ENCODE measurements at regions not wholly inside any gene's neighbourhood (a gene's known extent, or its start where the extent isn't known, plus 50 kb on each side); places are given as distances from the start of the nearest gene placed in this dataset.

- no peak for DNase-seq (ENCODE audit: low read depth)
Observed at GRCh38 chr7:69162326-69162725, 435.9 kb upstream of the AUTS2 start.

- DNase-seq (ENCODE audit: low read depth): no peak
Observed at GRCh38 chr7:69162931-69163670, 435.2 kb upstream of the AUTS2 start.

DNA sequence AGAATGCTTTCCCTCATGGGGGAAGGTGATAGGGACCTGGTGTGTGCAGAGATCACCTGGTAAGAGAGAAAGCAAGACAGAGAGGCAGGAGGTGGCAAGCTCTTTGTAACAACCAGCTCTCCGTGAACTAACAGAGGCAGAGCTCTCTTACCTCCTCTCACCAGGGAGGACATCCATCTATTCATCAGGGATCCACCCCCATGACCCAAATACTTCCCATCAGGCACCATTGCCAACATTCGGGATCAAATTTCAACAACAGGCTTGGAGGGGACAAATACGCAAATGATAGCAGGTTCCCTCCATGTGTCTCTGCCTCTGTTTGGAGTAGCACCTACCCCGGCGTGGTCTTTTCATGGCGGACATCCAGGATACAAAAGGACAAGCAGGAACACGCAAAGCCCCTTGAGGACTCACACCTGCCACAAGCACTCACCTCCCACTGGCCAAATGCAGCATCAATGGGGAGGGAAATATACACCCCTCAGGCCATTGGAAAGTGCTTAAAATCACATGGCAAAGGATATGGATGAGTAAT, 431.2 kb upstream of the AUTS2 start:
- no peak for DNase-seq (ENCODE audit: low read depth)

- no peak for DNase-seq (ENCODE audit: low read depth)
Observed at GRCh38 chr7:69169386-69169785, 428.9 kb upstream of the AUTS2 start.

GRCh38 chr7:69172357-69173077, 425.8 kb upstream of the AUTS2 start:
- DNase-seq (ENCODE audit: low read depth): no peak

- DNase-seq (ENCODE audit: low read depth): no peak
Observed at GRCh38 chr7:69173341-69173740, 424.9 kb upstream of the AUTS2 start.

DNA sequence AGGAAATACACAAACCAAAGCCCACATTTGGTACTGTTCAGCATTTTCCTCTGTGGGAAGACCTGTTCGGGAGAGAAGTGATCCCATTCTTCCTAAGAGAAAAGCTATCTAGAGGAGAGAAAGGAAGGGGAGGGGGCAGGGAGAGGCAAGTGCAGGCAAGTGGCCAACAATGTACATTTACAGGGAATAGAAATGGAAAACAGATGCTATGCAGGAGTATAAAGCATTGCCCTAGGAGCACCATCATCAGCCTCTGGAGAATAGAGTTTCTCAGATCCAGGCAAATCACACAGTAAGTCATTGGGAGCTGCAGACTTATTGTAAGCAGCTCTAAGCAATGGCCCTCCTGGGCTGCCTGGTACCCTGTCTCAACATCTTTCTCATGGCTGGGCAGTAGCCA, 424.4 kb upstream of the AUTS2 start:
- DNase-seq (ENCODE audit: low read depth): no peak

GRCh38 chr7:69176841-69177240, 421.4 kb upstream of the AUTS2 start:
- no peak for DNase-seq (ENCODE audit: low read depth)

DNA sequence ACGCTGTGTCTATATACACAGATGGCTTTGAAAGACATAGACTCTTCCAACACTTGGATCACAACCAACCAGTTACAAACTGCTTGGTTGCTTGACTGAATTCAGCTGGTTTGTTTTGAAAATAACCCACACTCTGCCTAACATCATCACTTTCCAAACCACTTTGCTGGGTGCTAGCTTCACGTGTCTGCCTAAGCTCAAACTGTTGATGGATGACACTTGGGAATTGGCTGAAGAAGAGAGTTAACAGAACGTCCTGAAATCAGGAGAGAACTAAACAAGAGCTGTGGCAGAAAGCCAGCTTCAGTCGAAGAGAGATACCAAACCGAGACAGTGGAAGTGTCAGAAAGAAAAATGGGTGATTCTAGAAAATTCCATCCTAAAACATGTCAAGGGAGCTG, 420.8 kb upstream of the AUTS2 start:
- DNase-seq (ENCODE audit: low read depth): no peak

DNA sequence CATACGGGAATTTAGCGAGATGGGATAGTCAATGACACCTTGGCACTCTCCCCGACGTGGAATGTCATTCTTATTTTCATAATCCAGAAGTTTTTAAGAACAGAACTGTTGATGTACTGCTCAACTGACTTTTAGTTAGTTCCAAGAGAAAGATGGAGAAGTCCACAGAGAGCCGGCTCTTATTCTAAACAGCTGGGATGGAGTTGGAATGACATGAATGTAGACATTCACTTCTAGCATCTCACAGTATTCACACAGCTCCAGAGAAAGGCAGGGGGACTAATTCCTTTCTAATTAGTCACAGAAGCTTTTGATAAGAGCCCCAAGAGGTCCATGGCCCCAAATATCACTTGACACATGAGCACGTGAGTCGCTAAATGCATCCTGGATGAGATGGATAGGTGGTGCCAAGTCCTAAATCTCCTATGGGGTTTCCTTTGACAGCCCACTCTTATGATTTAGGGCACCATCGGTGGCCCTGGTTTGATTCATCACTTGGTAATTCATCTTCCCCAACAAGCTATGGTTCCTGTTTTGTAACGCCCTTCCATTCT, 420.3 kb upstream of the AUTS2 start:
- DNase-seq (ENCODE audit: low read depth): no peak

GRCh38 chr7:69180662-69181061, 417.6 kb upstream of the AUTS2 start:
- DNase-seq (ENCODE audit: low read depth): no peak

DNA sequence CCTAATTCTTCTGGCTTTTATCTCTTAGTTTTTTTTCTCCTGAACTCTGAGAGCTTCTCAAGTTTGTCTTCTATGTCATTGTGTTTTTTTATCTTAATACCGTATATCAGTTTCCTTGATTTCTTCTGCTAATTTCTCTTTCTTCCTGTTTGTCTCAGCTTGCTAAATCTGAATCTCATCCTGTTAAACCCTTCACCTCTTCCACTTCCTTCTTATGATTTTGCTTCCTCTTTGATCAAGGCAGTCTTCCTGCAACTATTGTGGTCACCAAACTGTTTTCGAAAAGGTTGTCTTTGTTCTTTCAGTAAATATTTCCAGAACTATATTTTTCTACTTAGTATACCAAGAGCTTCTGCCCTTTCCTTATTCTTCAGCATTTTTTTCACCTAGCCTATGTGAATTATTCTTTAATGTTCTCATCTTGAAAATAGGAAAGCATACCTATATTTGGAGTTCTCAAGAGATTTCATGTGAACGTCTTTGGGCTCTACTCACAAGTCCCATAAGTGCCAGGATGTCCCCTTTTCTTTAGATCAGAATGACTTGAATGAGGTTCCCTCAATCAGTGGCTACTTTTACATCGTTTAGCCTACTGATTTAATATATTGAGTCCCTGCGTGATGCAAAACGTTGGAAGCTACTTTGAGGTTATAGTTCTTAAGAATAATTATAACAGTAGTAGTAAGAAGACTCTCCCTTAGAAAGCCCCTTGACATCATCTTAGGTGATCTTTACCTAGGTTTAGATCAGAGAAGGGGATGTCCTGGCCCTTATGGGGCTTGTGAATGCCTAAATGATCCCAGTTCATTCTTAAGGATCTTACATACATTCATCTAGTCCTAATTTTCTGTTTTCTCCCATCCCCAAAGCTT, 415.4 kb upstream of the AUTS2 start:
- DNase-seq (ENCODE audit: low read depth): no peak

- DNase-seq (ENCODE audit: low read depth): no peak
Observed at GRCh38 chr7:69184339-69184738, 413.9 kb upstream of the AUTS2 start.

DNA sequence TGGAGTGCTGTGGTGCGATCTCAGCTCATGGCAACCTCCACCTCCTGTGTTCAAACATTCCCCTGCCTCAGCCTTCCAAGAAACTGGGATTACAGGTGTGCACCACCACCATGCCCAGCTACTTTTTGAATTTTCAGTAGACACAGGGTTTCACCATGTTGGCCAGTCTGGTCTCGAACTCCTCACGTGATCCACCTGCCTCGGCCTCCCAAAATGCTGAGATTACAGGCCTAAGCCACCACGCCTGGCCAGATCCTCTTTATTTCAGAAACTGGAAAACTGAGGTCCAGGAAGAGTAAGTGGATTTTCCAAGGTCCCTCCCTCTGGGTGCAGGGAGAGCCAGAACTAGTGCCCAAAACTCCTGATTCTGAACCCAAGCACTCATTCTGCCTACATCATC, 413.1 kb upstream of the AUTS2 start:
- DNase-seq (ENCODE audit: low read depth): no peak

DNA sequence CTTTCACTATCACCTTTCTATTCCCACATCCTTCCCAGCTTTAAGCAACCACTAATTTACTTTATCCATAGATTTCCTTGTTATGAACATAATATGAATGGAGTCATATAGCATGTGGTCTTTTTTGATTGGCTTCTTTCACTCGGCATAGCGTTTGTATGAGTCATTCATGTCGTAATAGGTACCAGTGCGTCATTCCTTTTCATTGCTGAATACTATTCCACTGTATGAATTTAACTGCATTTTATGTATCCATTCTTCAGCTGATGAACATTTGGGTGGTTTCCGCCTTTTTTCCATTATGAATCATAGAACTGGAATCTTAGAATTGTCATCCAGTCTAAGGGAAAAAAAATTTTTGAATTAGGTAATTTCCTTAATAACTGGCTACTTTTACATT, 411.3 kb upstream of the AUTS2 start:
- no peak for DNase-seq (ENCODE audit: low read depth)

DNA sequence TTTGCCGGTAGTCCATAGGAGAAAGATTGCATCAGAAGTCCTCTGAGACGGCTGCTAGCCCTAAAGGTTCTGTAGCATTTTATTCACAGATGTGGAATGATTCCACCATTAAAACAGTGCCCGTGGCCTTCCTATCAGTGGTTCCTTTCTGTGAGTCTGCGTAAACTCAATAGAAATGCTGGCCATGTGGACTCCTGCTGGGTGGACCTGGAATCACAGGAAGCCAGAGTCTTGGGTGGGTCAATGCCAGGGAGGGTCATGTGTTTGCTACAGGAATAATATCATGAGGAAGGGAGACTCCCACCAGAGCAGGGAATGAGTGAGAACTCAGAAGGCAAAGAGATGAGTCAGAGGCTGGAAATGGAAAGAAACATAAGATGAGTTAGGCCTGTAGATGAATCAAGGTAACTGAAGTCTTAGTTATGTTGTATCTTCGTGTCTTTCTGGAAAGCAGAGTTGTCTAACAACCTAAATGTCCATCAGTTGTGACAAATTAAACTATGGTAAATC, 410.4 kb upstream of the AUTS2 start:
- DNase-seq (ENCODE audit: low read depth): no peak

DNA sequence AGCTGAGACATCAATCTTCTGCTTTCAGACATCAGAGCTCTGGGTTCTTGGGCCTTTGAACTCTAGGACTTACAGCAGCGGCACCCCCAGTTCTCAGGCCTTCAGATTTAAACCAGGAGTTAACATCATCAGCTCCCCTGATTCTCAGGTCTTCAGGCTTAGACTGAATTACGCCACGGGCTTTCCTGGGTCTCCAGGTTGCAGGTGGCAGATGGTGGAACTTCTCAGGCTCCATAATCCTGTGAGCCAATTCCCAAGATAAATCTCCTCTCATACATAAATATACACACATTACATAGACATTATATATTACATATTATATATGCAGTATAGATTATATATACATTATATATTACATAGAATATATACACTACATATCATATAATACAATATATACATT, 408.9 kb upstream of the AUTS2 start:
- DNase-seq (ENCODE audit: low read depth): no peak

DNA sequence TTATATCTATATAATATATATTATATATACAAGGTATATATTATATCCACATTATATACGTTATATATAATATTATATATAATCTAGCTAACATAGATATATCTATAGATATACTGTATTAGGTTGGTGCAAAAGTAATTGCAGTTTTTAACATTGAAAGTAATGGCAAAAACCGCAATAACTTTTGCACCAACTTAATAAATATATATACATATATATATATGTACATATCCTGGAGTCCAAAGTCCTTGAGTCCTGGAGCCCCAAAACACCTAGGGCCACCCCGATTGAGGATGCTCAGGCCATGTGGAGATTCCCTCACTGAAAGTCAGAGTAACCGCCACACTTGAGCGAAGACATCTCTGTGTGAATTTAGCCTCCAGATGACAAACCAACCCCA, 408.2 kb upstream of the AUTS2 start:
- DNase-seq (ENCODE audit: low read depth): no peak

GRCh38 chr7:69190763-69191162, 407.5 kb upstream of the AUTS2 start:
- DNase-seq (ENCODE audit: low read depth): no peak

DNA sequence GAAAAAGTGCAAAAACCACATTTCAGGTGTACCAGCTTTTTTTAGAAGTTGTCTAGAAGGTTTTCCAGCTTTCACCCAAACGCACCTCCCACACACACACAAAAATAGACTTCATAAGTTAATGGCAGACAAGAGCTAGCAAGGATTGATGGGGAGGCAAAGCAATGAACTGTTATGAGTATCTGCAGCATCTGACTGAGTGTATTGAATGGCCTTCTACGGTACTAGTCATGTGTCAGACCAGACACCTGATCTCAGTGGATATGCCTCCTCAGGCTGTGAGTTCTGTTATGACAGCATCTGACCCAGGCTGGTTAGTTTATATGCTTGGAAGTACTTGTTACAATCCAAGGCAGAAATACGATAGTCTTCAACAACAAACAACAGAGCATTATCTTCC, 406.1 kb upstream of the AUTS2 start:
- no peak for DNase-seq (ENCODE audit: low read depth)

DNA sequence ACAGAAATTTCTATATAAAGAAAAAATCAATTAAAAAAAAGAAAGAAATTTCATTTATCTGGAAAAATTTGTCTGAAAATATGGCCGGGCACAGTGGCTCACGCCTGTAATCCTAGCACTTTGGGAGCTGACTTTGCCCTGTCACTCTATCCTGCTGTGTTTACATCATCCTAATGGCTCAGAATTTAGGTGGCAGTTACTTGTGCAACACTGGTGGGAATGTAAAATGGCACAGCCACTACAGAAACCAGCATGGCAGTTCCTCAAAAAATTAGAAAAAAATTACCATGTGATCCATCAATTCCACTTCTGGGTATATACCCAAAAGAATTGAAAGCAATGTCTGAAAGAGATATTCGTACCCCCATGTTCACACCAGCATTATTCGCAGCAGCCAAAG, 405.2 kb upstream of the AUTS2 start:
- DNase-seq (ENCODE audit: low read depth): no peak

GRCh38 chr7:69196593-69196992, 401.7 kb upstream of the AUTS2 start:
- no peak for DNase-seq (ENCODE audit: low read depth)

All from HS-27A (cell line).